Fibroblast of pulmonary artery (primary cell): ENCODE measurements at regions not wholly inside any gene's neighbourhood (a gene's known extent, or its start where the extent isn't known, plus 50 kb on each side); places are given as distances from the start of the nearest gene placed in this dataset.
"Not testable (repeated sequence)": the region's sequence is repeated elsewhere in the genome, so short reads cannot be mapped to it uniquely, and the experiment has no call there.

Source experiments
- DNase-seq: peaks from one replicate; pipeline ENCODE4 v3.0.0-alpha.2; 2010; ENCODE audit warnings: low read depth
- H3K4me3 ChIP-seq: replicated peaks from 2 replicates; pipeline ENCODE4 v1.5.1; 2011; ENCODE audit warnings: low read depth, mild to moderate bottlenecking, control low read depth, low read length, moderate library complexity
- CTCF ChIP-seq: IDR thresholded peaks from 2 replicates; pipeline ENCODE4 v1.5.1; 2011; ENCODE audit warnings: mild to moderate bottlenecking, control low read depth, low read length, inconsistent platforms; ENCODE audit errors: missing control alignments

GRCh38 chr7:66426332-66426731 is 202.3 kb upstream of the KCTD7 start:
- DNase-seq: no peak
- no peak for TF ChIP-seq CTCF
- no peak overlapping the region for H3K4me3 ChIP-seq

GRCh38 chr7:66426996-66427395 is 201.7 kb upstream of the KCTD7 start:
- H3K4me3 ChIP-seq: no peak overlapping the region
- DNase-seq: peak; percentile 59
- no peak for TF ChIP-seq CTCF

GRCh38 chr7:66427956-66428355 is 200.7 kb upstream of the KCTD7 start:
- TF ChIP-seq CTCF: no peak
- H3K4me3 ChIP-seq: no peak overlapping the region
- DNase-seq: no peak

GRCh38 chr7:66429498-66430163 is 199.1 kb upstream of the KCTD7 start:
- no peak for DNase-seq
- no peak for TF ChIP-seq CTCF

GRCh38 chr7:66430164-66430545 is 198.5 kb upstream of the KCTD7 start:
- no peak for DNase-seq
- H3K4me3 ChIP-seq: no peak overlapping the region
- no peak for TF ChIP-seq CTCF

More at GRCh38 chr7:66429498-66430163, 199.1 kb upstream of the KCTD7 start:
- no peak overlapping the region for H3K4me3 ChIP-seq

GRCh38 chr7:66438703-66439405 is 189.8 kb upstream of the KCTD7 start:
- H3K4me3 ChIP-seq, DNase-seq: not testable (repeated sequence)

GRCh38 chr7:66442385-66442784 is 186.3 kb upstream of the KCTD7 start:
- DNase-seq: no peak
- no peak for TF ChIP-seq CTCF
- H3K4me3 ChIP-seq: no peak overlapping the region
